ENCODE measurements at regions not wholly inside any gene's neighbourhood (a gene's known extent, or its start where the extent isn't known, plus 50 kb on each side); places are given as distances from the start of the nearest gene placed in this dataset.
"Not testable (repeated sequence)": the region's sequence is repeated elsewhere in the genome, so short reads cannot be mapped to it uniquely, and the experiment has no call there.

GRCh38 chr2:7377916-7378569, 460.8 kb downstream of the RNF144A start:
- DNase-seq (ENCODE audit: low spot score), result peak; percentile 65

GRCh38 chr2:7378591-7378990, 461.4 kb downstream of the RNF144A start:
- DNase-seq (ENCODE audit: low spot score), result no peak

GRCh38 chr2:7379799-7380198, 462.6 kb downstream of the RNF144A start:
- DNase-seq (ENCODE audit: low spot score), result no peak

- no peak for DNase-seq (ENCODE audit: low spot score)
These were observed 467.6 kb downstream of the RNF144A start for GRCh38 chr2:7384773-7385349.

GRCh38 chr2:7390311-7390710, 473.1 kb downstream of the RNF144A start:
- DNase-seq (ENCODE audit: low spot score), result not testable (repeated sequence)

GRCh38 chr2:7392076-7392787, 475.0 kb downstream of the RNF144A start:
- no peak for DNase-seq (ENCODE audit: low spot score)

GRCh38 chr2:7394195-7394594, 477.0 kb downstream of the RNF144A start:
- no peak for DNase-seq (ENCODE audit: low spot score)

GRCh38 chr2:7400628-7401027, 483.4 kb downstream of the RNF144A start:
- no peak for DNase-seq (ENCODE audit: low spot score)

GRCh38 chr2:7403092-7403775, 486.0 kb downstream of the RNF144A start:
- DNase-seq (ENCODE audit: low spot score), result no peak

GRCh38 chr2:7405861-7406715, 488.9 kb downstream of the RNF144A start:
- no peak for DNase-seq (ENCODE audit: low spot score)

GRCh38 chr2:7407001-7407400, 489.8 kb downstream of the RNF144A start:
- DNase-seq (ENCODE audit: low spot score), result no peak

- no peak for DNase-seq (ENCODE audit: low spot score)
These were observed 490.9 kb downstream of the RNF144A start for GRCh38 chr2:7407906-7408680.

GRCh38 chr2:7411691-7412090, 494.5 kb downstream of the RNF144A start:
- DNase-seq (ENCODE audit: low spot score), result no peak

GRCh38 chr2:7417845-7418742, 500.9 kb downstream of the RNF144A start:
- DNase-seq (ENCODE audit: low spot score), result no peak

GRCh38 chr2:7419186-7419585, 502.0 kb downstream of the RNF144A start:
- no peak for DNase-seq (ENCODE audit: low spot score)

- DNase-seq (ENCODE audit: low spot score), result no peak
These were observed 502.7 kb downstream of the RNF144A start for GRCh38 chr2:7419814-7420311.

GRCh38 chr2:7420530-7420929, 503.3 kb downstream of the RNF144A start:
- DNase-seq (ENCODE audit: low spot score), result no peak

- no peak for DNase-seq (ENCODE audit: low spot score)
These were observed 507.3 kb downstream of the RNF144A start for GRCh38 chr2:7424481-7424880.

GRCh38 chr2:7427293-7428060, 510.3 kb downstream of the RNF144A start:
- DNase-seq (ENCODE audit: low spot score), result peak; percentile 54
